Memory B cell (primary cell): ENCODE measurements at regions not wholly inside any gene's neighbourhood (a gene's known extent, or its start where the extent isn't known, plus 50 kb on each side); places are given as distances from the start of the nearest gene placed in this dataset.
"Not testable (repeated sequence)": the region's sequence is repeated elsewhere in the genome, so short reads cannot be mapped to it uniquely, and the experiment has no call there.

Source experiments
- ATAC-seq: fragments of 150-1000 bp; cut with Tn5 transposase; 2 replicates; pipeline ENCODE4 v1.10.0; 2021; ENCODE audit warnings: low read depth, mild to moderate bottlenecking, moderate library complexity
- DNase-seq, 2 donors: peaks; one replicate each; pipeline ENCODE4 v3.0.0; 2022; ENCODE audit warnings: low spot score in 2 of 2
- H3K27ac Mint-ChIP-seq: one replicate; pipeline ENCODE4 v1.8.0; 2022; ENCODE audit warnings: mild to moderate bottlenecking, moderate library complexity, mixed read lengths
- H3K27me3 Mint-ChIP-seq: one replicate; pipeline ENCODE4 v1.8.0; 2022; ENCODE audit warnings: mixed read lengths
- H3K36me3 Mint-ChIP-seq: one replicate; pipeline ENCODE4 v1.8.0; 2022; ENCODE audit warnings: mild to moderate bottlenecking, mixed read lengths
- H3K4me1 Mint-ChIP-seq: one replicate; pipeline ENCODE4 v1.8.0; 2022; ENCODE audit warnings: mixed read lengths
- H3K4me3 Mint-ChIP-seq: one replicate; pipeline ENCODE4 v1.8.0; 2022; ENCODE audit warnings: mild to moderate bottlenecking, moderate library complexity, mixed read lengths
- H3K9me3 Mint-ChIP-seq: one replicate; pipeline ENCODE4 v1.8.0; 2022; ENCODE audit warnings: mixed read lengths

- DNase-seq, ATAC-seq, H3K4me3 Mint-ChIP-seq, H3K9me3 Mint-ChIP-seq, H3K36me3 Mint-ChIP-seq, H3K27ac Mint-ChIP-seq, H3K27me3 Mint-ChIP-seq, H3K4me1 Mint-ChIP-seq: not testable (repeated sequence)
These were observed 64.0 kb downstream of the OR4F15 start for GRCh38 chr15:101876031-101876430.

GRCh38 chr15:101877649-101878048 is 65.6 kb downstream of the OR4F15 start:
- not testable (repeated sequence) for DNase-seq, H3K4me1 Mint-ChIP-seq, H3K36me3 Mint-ChIP-seq, H3K27ac Mint-ChIP-seq, ATAC-seq, H3K27me3 Mint-ChIP-seq, H3K4me3 Mint-ChIP-seq, H3K9me3 Mint-ChIP-seq

- H3K9me3 Mint-ChIP-seq, H3K36me3 Mint-ChIP-seq, H3K27ac Mint-ChIP-seq, ATAC-seq, H3K4me3 Mint-ChIP-seq, H3K4me1 Mint-ChIP-seq, DNase-seq, H3K27me3 Mint-ChIP-seq: not testable (repeated sequence)
These were observed 100.6 kb downstream of the OR4F15 start for GRCh38 chr15:101912349-101913287.

GRCh38 chr15:101924554-101924953 is 112.6 kb downstream of the OR4F15 start:
- not testable (repeated sequence) for H3K4me3 Mint-ChIP-seq, DNase-seq, H3K27me3 Mint-ChIP-seq, H3K36me3 Mint-ChIP-seq, H3K27ac Mint-ChIP-seq, H3K4me1 Mint-ChIP-seq, H3K9me3 Mint-ChIP-seq, ATAC-seq

- not testable (repeated sequence) for DNase-seq, H3K4me1 Mint-ChIP-seq, H3K4me3 Mint-ChIP-seq, H3K9me3 Mint-ChIP-seq, H3K27me3 Mint-ChIP-seq, H3K36me3 Mint-ChIP-seq, H3K27ac Mint-ChIP-seq, ATAC-seq
These were observed 122.5 kb downstream of the OR4F15 start for GRCh38 chr15:101934506-101934905.

GRCh38 chr15:101937362-101937761 is 125.4 kb downstream of the OR4F15 start:
- DNase-seq, H3K9me3 Mint-ChIP-seq, H3K4me3 Mint-ChIP-seq, H3K27me3 Mint-ChIP-seq, H3K4me1 Mint-ChIP-seq, H3K36me3 Mint-ChIP-seq, H3K27ac Mint-ChIP-seq, ATAC-seq: not testable (repeated sequence)

GRCh38 chr15:101938555-101938954 is 126.6 kb downstream of the OR4F15 start:
- H3K9me3 Mint-ChIP-seq, H3K4me3 Mint-ChIP-seq, H3K27ac Mint-ChIP-seq, H3K27me3 Mint-ChIP-seq, H3K36me3 Mint-ChIP-seq, DNase-seq, H3K4me1 Mint-ChIP-seq, ATAC-seq: not testable (repeated sequence)

GRCh38 chr15:101945896-101946295 is 133.9 kb downstream of the OR4F15 start:
- not testable (repeated sequence) for H3K4me1 Mint-ChIP-seq, H3K27me3 Mint-ChIP-seq, H3K27ac Mint-ChIP-seq, DNase-seq, ATAC-seq, H3K9me3 Mint-ChIP-seq, H3K4me3 Mint-ChIP-seq, H3K36me3 Mint-ChIP-seq

GRCh38 chr15:101948491-101949010 is 136.5 kb downstream of the OR4F15 start:
- not testable (repeated sequence) for ATAC-seq, H3K9me3 Mint-ChIP-seq, H3K27me3 Mint-ChIP-seq, H3K4me3 Mint-ChIP-seq, H3K36me3 Mint-ChIP-seq, H3K4me1 Mint-ChIP-seq, DNase-seq, H3K27ac Mint-ChIP-seq

GRCh38 chr15:101949380-101950065 is 137.5 kb downstream of the OR4F15 start:
- DNase-seq, H3K4me1 Mint-ChIP-seq, H3K27ac Mint-ChIP-seq, H3K36me3 Mint-ChIP-seq, H3K9me3 Mint-ChIP-seq, H3K4me3 Mint-ChIP-seq, H3K27me3 Mint-ChIP-seq, ATAC-seq: not testable (repeated sequence)

GRCh38 chr15:101953993-101954392 is 142.0 kb downstream of the OR4F15 start:
- H3K4me3 Mint-ChIP-seq, H3K9me3 Mint-ChIP-seq, ATAC-seq, H3K27ac Mint-ChIP-seq, H3K36me3 Mint-ChIP-seq, H3K4me1 Mint-ChIP-seq, H3K27me3 Mint-ChIP-seq, DNase-seq: not testable (repeated sequence)

- not testable (repeated sequence) for H3K27me3 Mint-ChIP-seq, DNase-seq, ATAC-seq, H3K4me1 Mint-ChIP-seq, H3K36me3 Mint-ChIP-seq, H3K9me3 Mint-ChIP-seq, H3K4me3 Mint-ChIP-seq, H3K27ac Mint-ChIP-seq
These were observed 143.8 kb downstream of the OR4F15 start for GRCh38 chr15:101955840-101956239.

GRCh38 chr15:101958656-101959055 is 146.7 kb downstream of the OR4F15 start:
- H3K9me3 Mint-ChIP-seq, H3K27me3 Mint-ChIP-seq, H3K27ac Mint-ChIP-seq, DNase-seq, ATAC-seq, H3K36me3 Mint-ChIP-seq, H3K4me1 Mint-ChIP-seq, H3K4me3 Mint-ChIP-seq: not testable (repeated sequence)

- ATAC-seq, DNase-seq: not testable (repeated sequence)
- H3K4me3 Mint-ChIP-seq = peak overlapping the region; percentile 83
These were observed 149.3 kb downstream of the OR4F15 start for GRCh38 chr15:101961263-101961662.

More at GRCh38 chr15:101961263-101961662, 149.3 kb downstream of the OR4F15 start:
- not testable (repeated sequence) for H3K27me3 Mint-ChIP-seq, H3K36me3 Mint-ChIP-seq, H3K27ac Mint-ChIP-seq, H3K9me3 Mint-ChIP-seq, H3K4me1 Mint-ChIP-seq
